ENCODE measurements at regions not wholly inside any gene's neighbourhood (a gene's known extent, or its start where the extent isn't known, plus 50 kb on each side); places are given as distances from the start of the nearest gene placed in this dataset.
"Not testable (repeated sequence)": the region's sequence is repeated elsewhere in the genome, so short reads cannot be mapped to it uniquely, and the experiment has no call there.

DNA sequence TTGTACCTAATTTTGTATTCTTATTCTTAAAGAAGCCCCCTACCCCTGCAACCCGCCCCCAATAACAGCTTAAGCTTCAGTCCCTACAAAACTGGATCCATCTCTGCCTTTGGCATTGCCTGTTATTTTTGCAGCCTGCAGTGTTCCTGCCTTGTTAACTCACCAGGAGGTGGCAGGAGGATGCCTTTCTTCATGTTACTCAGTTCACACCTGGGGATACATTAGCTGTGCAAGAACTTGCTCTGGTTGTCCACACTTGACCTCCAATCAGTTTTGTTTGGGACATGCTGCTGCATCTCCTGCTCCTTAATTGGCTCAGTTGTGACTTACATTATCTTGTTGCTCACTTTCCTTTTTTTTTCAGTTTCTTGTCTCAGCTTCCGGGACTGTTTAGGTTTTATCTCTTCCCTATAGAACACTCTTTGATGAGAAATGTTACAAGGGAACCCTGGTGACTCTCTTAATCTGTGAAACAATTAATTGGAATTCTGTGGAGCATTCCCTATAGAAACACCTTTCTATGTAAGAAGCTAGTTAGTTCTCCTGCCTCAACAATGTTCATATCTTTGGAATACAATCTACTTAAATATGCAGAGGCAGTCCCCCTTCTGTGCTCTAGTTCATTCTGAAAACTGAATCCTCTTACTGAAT lies 467.7 kb upstream of the ACO1 start:
- no peak overlapping the region for H3K4me2 ChIP-seq (ENCODE audit: insufficient read depth, low read length)

DNA sequence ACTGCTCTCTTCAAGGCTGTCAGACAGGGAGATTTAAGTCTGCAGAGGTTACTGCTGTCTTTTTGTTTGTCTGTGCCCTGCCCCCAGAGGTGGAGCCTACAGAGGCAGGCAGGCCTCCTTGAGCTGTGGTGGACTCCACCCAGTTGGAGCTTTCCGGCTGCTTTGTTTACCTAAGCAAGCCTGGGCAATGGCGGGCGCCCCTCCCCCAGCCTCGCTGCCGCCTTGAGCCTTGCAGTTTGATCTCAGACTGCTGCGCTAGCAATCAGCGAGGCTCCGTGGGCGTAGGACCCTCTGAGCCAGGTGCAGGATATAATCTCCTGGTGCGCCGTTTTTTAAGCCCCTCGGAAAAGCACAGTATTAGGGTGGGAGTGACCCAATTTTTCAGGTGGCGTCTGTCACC lies 446.7 kb upstream of the ACO1 start:
- DNase-seq (ENCODE audit: low read depth, low spot score); H3K9me3 ChIP-seq (replicated peaks; ENCODE audit: control insufficient read depth, insufficient read depth, low read length); H3K4me2 ChIP-seq (ENCODE audit: insufficient read depth, low read length); POLR2A ChIA-PET; H3K9me1 ChIP-seq (replicated peaks; ENCODE audit: control insufficient read depth, extremely low read depth, insufficient read depth, low read length); H3K4me3 ChIP-seq (replicated peaks in 1 of 3; ENCODE audit: insufficient read depth in 1 of 3, low read depth in 1 of 3, low read length in 3 of 3); H3K4me1 ChIP-seq (ENCODE audit: control insufficient read depth, extremely low read depth, insufficient read depth, low read length); H4K20me1 ChIP-seq (replicated peaks; ENCODE audit: control insufficient read depth, extremely low read depth, insufficient read depth, low read length); CTCF ChIA-PET; FAIRE-seq; intact Hi-C loops (cut with micrococcal nuclease); dilution Hi-C loops (cut with MboI; ENCODE audit: extremely low pct_ligation_motif_present, low sequenced_read_pairs); BruUV-seq (replicated peaks); H3K27me3 ChIP-seq (ENCODE audit: control insufficient read depth in 2 of 2, insufficient read depth in 2 of 2, low read length in 2 of 2); H2AFZ ChIP-seq (ENCODE audit: low read depth, low read length); H3K36me3 ChIP-seq (ENCODE audit: control insufficient read depth in 2 of 2, extremely low read depth in 1 of 2, insufficient read depth in 2 of 2, low read length in 2 of 2); H3K27ac ChIP-seq (ENCODE audit: insufficient read depth, low read depth, low read length); H3K9ac ChIP-seq (replicated peaks; ENCODE audit: extremely low read depth, insufficient read depth, low read length); H3K79me2 ChIP-seq (ENCODE audit: control insufficient read depth, insufficient read depth, low read length): not testable (repeated sequence)

More for the DNA sequence above, 467.7 kb upstream of the ACO1 start:
- POLR2A ChIA-PET, result no interaction called here
- no peak overlapping the region for H3K4me3 ChIP-seq (replicated peaks in 1 of 3; ENCODE audit: insufficient read depth in 1 of 3, low read depth in 1 of 3, low read length in 3 of 3)
- no peaks in the 10 kb centered on the region for H3K36me3 ChIP-seq (ENCODE audit: control insufficient read depth in 2 of 2, extremely low read depth in 1 of 2, insufficient read depth in 2 of 2, low read length in 2 of 2)
- CTCF ChIA-PET, result no interaction called here
- DNase-seq (ENCODE audit: low read depth, low spot score), result no peak
- BruUV-seq (replicated peaks), result no TSS peak
- TF ChIP-seq MYC (IDR thresholded peaks at IDR 0.05; ENCODE audit: low read depth, low read length), result no peak
- no peak for TF ChIP-seq JUN (IDR thresholded peaks at IDR 0.05; ENCODE audit: borderline replicate concordance, insufficient read depth, insufficient read length, low read depth)
- no peak for TF ChIP-seq FOS (IDR thresholded peaks at IDR 0.05; ENCODE audit: borderline replicate concordance, insufficient read depth, low read length)
- TF ChIP-seq, protein P1, sequence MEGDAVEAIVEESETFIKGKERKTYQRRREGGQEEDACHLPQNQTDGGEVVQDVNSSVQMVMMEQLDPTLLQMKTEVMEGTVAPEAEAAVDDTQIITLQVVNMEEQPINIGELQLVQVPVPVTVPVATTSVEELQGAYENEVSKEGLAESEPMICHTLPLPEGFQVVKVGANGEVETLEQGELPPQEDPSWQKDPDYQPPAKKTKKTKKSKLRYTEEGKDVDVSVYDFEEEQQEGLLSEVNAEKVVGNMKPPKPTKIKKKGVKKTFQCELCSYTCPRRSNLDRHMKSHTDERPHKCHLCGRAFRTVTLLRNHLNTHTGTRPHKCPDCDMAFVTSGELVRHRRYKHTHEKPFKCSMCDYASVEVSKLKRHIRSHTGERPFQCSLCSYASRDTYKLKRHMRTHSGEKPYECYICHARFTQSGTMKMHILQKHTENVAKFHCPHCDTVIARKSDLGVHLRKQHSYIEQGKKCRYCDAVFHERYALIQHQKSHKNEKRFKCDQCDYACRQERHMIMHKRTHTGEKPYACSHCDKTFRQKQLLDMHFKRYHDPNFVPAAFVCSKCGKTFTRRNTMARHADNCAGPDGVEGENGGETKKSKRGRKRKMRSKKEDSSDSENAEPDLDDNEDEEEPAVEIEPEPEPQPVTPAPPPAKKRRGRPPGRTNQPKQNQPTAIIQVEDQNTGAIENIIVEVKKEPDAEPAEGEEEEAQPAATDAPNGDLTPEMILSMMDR (IDR thresholded peaks at IDR 0.05; ENCODE audit: extremely low read depth in 1 of 2, insufficient read depth in 1 of 2, low read depth in 1 of 2, low read length in 2 of 2), result no peak
- TF ChIP-seq POLR2AphosphoS5 (IDR thresholded peaks at IDR 0.05; ENCODE audit: insufficient read depth, low read depth, low read length), result no peak
- TF ChIP-seq GATA2 (IDR thresholded peaks at IDR 0.05; ENCODE audit: insufficient read depth, insufficient read length, low read depth, low read length), result no peak
- TF ChIP-seq POLR2A (IDR thresholded peaks at IDR 0.05; ENCODE audit: low read depth, low read length), result no peak
- TF ChIP-seq, protein P2, sequence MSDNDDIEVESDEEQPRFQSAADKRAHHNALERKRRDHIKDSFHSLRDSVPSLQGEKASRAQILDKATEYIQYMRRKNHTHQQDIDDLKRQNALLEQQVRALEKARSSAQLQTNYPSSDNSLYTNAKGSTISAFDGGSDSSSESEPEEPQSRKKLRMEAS (IDR thresholded peaks at IDR 0.05; ENCODE audit: insufficient read depth, insufficient read length), result no peak
- TF ChIP-seq EZH2 (IDR thresholded peaks at IDR 0.05; ENCODE audit: borderline replicate concordance, low read depth, low read length, severe bottlenecking), result no peak
- no peaks in the 10 kb centered on the region for H3K79me2 ChIP-seq (ENCODE audit: control insufficient read depth, insufficient read depth, low read length)
- no peak overlapping the region for H3K9ac ChIP-seq (replicated peaks; ENCODE audit: extremely low read depth, insufficient read depth, low read length)
- no peaks in the 10 kb centered on the region for H3K27me3 ChIP-seq (ENCODE audit: control insufficient read depth in 2 of 2, insufficient read depth in 2 of 2, low read length in 2 of 2)
- no peak overlapping the region for H2AFZ ChIP-seq (ENCODE audit: low read depth, low read length)
- intact Hi-C loops (cut with micrococcal nuclease) (no loop called here), dilution Hi-C loops (cut with MboI; ENCODE audit: extremely low pct_ligation_motif_present, low sequenced_read_pairs) (no loop called here)
- H3K9me1 ChIP-seq (replicated peaks; ENCODE audit: control insufficient read depth, extremely low read depth, insufficient read depth, low read length), result no peaks in the 10 kb centered on the region
- no peaks in the 10 kb centered on the region for H3K9me3 ChIP-seq (replicated peaks; ENCODE audit: control insufficient read depth, insufficient read depth, low read length)
- no peak overlapping the region for H3K27ac ChIP-seq (ENCODE audit: insufficient read depth, low read depth, low read length)
- H3K4me1 ChIP-seq (ENCODE audit: control insufficient read depth, extremely low read depth, insufficient read depth, low read length), result no peaks in the 10 kb centered on the region
- no peak for FAIRE-seq
- no peaks in the 10 kb centered on the region for H4K20me1 ChIP-seq (replicated peaks; ENCODE audit: control insufficient read depth, extremely low read depth, insufficient read depth, low read length)
